ENCODE measurements at regions not wholly inside any gene's neighbourhood (a gene's known extent, or its start where the extent isn't known, plus 50 kb on each side); places are given as distances from the start of the nearest gene placed in this dataset.

DNA sequence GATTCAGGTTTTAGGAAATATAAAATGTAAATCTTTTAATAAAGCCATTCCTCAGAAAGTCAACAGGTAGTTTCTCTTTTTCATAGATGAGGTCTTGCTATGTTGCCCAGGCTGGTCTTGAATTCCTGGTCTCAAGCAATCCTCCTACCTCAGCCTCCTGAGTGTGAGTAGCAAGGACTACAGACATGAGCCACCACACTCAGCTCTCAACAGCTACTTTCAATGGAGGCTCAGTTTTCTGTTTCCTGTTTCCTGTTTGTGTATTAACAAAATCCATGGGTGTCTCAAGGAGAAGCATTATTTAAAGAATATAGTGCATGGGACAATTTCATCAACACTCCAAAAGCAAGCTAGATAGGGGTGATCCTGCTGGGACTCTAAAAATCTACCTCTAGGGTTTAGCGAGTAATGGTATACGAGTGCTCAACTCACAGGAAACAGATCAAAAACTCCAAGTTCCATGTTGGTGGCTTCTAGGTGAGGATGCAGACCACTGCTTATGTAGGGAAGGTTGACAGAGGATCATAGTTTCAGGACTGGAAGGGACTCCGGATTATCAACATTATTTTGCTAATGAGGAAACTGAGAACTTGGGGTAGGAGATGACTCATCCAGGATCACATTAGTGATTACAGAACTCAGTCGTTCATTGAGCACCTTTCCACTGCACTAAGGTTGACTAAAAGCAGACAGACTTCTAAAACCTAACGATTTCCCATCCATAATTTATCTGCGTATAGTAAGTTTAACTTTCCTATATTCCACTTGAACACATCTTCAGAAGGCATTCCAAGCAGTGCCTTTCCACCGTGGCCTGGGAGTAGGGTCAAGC lies 61.7 kb upstream of the WIPF1 start:
- peaks cover 12% of the 10 kb centered on the region for H3K9me3 ChIP-seq
- no peaks in the 10 kb centered on the region for H3K27me3 ChIP-seq
- H3K4me1 ChIP-seq = no peaks in the 10 kb centered on the region
- no peak for TF ChIP-seq Cebpa-rat (IDR thresholded peaks at IDR 0.05)
- no peak overlapping the region for H3K4me3 ChIP-seq
- H3K27ac ChIP-seq = no peak overlapping the region
- H3K4me2 ChIP-seq = no peak overlapping the region
- no peaks in the 10 kb centered on the region for H3K36me3 ChIP-seq
- no peak overlapping the region for H3K9ac ChIP-seq
- no peaks in the 10 kb centered on the region for H4K20me1 ChIP-seq

DNA sequence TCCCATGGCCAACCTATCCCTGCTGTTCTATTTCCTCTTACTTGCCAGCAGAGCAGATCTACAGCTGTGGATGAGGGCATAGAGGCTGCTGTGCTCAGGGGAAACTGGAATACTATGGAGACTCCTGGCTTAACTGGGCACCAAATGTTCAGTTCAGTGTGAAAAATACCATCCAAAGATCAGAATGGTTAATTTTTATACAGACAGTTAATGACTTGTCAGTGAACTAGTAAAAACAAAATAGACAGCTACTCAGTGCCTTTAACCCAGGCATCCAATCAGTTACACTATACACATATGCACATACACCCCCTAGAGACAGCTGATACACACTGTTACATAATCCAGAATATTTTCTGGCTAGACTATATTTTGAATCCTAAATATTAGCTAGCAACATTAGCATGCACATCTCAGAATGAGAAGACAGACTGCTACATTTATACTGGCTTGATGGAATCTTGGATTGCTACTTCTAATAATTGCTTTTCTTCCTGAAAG lies 59.1 kb upstream of the WIPF1 start:
- no peak overlapping the region for H3K9ac ChIP-seq
- no peaks in the 10 kb centered on the region for H4K20me1 ChIP-seq
- no peaks in the 10 kb centered on the region for H3K4me1 ChIP-seq
- H3K36me3 ChIP-seq = no peaks in the 10 kb centered on the region
- H3K27me3 ChIP-seq = no peaks in the 10 kb centered on the region
- H3K27ac ChIP-seq = no peak overlapping the region
- no peak for TF ChIP-seq Cebpa-rat (IDR thresholded peaks at IDR 0.05)
- peaks cover 12% of the 10 kb centered on the region for H3K9me3 ChIP-seq
- no peak overlapping the region for H3K4me2 ChIP-seq
- H3K4me3 ChIP-seq = no peak overlapping the region

- no peaks in the 10 kb centered on the region for H4K20me1 ChIP-seq
- H3K9ac ChIP-seq = no peak overlapping the region
- no peak for TF ChIP-seq Cebpa-rat (IDR thresholded peaks at IDR 0.05)
- H3K4me2 ChIP-seq = no peak overlapping the region
- peaks cover 12% of the 10 kb centered on the region for H3K9me3 ChIP-seq
- H3K27ac ChIP-seq = no peak overlapping the region
- H3K27me3 ChIP-seq = no peaks in the 10 kb centered on the region
- H3K4me3 ChIP-seq = no peak overlapping the region
- H3K4me1 ChIP-seq = no peaks in the 10 kb centered on the region
- H3K36me3 ChIP-seq = no peaks in the 10 kb centered on the region
These were observed 58.4 kb upstream of the WIPF1 start for GRCh38 chr2:174656035-174656434.

GRCh38 chr2:174654419-174654941 lies 56.9 kb upstream of the WIPF1 start:
- Histone ChIP-seq H3K4me2 (no peak overlapping the region), H3K4me3 (no peak overlapping the region), H3K4me1 (peaks cover 11% of the 10 kb centered on the region; the same call in 1 of the 2 replicates), H3K9ac (no peak overlapping the region), H4K20me1 (no peaks in the 10 kb centered on the region), H3K36me3 (no peaks in the 10 kb centered on the region), H3K27ac (no peak overlapping the region), H3K27me3 (no peaks in the 10 kb centered on the region), H3K9me3 (peaks cover 12% of the 10 kb centered on the region)
- no peak for TF ChIP-seq Cebpa-rat (IDR thresholded peaks at IDR 0.05)

- 0 out of 2 replicates have a peak, but pooled peaks cover 6% of the 10 kb centered on the region for H3K9me3 ChIP-seq
- no peak overlapping the region for H3K9ac ChIP-seq
- no peak for TF ChIP-seq Cebpa-rat (IDR thresholded peaks at IDR 0.05)
- H3K36me3 ChIP-seq = no peaks in the 10 kb centered on the region
- no peak overlapping the region for H3K27ac ChIP-seq
- peaks cover 11% of the 10 kb centered on the region; the same call in 1 of the 2 replicates for H3K4me1 ChIP-seq
- no peak overlapping the region for H3K4me2 ChIP-seq
- no peak overlapping the region for H3K4me3 ChIP-seq
- no peaks in the 10 kb centered on the region for H4K20me1 ChIP-seq
- no peaks in the 10 kb centered on the region for H3K27me3 ChIP-seq
These were observed 51.3 kb upstream of the WIPF1 start for GRCh38 chr2:174648896-174649295.

Measured in BLaER1 (cell line).